ENCODE measurements at regions not wholly inside any gene's neighbourhood (a gene's known extent, or its start where the extent isn't known, plus 50 kb on each side); places are given as distances from the start of the nearest gene placed in this dataset.

GRCh38 chr2:187991389-187991788 lies 300.3 kb upstream of the GULP1 start:
- TF ChIP-seq, protein P1, sequence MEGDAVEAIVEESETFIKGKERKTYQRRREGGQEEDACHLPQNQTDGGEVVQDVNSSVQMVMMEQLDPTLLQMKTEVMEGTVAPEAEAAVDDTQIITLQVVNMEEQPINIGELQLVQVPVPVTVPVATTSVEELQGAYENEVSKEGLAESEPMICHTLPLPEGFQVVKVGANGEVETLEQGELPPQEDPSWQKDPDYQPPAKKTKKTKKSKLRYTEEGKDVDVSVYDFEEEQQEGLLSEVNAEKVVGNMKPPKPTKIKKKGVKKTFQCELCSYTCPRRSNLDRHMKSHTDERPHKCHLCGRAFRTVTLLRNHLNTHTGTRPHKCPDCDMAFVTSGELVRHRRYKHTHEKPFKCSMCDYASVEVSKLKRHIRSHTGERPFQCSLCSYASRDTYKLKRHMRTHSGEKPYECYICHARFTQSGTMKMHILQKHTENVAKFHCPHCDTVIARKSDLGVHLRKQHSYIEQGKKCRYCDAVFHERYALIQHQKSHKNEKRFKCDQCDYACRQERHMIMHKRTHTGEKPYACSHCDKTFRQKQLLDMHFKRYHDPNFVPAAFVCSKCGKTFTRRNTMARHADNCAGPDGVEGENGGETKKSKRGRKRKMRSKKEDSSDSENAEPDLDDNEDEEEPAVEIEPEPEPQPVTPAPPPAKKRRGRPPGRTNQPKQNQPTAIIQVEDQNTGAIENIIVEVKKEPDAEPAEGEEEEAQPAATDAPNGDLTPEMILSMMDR (IDR thresholded peaks at IDR 0.05; ENCODE audit: insufficient read depth, low read length, poor library complexity, severe bottlenecking), result no peak
- no peak for TF ChIP-seq EZH2phosphoT487 (conservative IDR thresholded peaks at IDR 0.05; ENCODE audit: low read length)
